ENCODE measurements at regions not wholly inside any gene's neighbourhood (a gene's known extent, or its start where the extent isn't known, plus 50 kb on each side); places are given as distances from the start of the nearest gene placed in this dataset.

DNA sequence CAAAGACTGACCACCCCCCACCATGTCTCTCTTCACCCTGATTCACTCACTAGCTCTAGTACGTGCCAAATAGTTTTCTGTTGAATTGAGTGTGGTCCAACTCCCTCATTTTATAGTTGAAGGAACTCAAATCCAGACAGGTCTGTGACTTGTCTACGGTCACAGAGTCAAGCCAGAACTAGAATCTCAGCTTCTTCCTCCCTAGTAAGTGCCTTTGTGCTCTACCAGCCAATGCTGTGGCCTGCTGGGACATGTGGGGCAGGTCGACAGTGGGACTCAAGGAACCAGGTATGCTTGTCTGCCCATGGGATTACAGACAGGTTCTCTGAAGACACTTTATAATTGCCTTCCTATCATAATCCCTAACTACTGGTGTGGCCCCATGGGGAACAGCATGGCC, 108.6 kb upstream of the CPEB2 start (continued):
- TF ChIP-seq, protein P1, sequence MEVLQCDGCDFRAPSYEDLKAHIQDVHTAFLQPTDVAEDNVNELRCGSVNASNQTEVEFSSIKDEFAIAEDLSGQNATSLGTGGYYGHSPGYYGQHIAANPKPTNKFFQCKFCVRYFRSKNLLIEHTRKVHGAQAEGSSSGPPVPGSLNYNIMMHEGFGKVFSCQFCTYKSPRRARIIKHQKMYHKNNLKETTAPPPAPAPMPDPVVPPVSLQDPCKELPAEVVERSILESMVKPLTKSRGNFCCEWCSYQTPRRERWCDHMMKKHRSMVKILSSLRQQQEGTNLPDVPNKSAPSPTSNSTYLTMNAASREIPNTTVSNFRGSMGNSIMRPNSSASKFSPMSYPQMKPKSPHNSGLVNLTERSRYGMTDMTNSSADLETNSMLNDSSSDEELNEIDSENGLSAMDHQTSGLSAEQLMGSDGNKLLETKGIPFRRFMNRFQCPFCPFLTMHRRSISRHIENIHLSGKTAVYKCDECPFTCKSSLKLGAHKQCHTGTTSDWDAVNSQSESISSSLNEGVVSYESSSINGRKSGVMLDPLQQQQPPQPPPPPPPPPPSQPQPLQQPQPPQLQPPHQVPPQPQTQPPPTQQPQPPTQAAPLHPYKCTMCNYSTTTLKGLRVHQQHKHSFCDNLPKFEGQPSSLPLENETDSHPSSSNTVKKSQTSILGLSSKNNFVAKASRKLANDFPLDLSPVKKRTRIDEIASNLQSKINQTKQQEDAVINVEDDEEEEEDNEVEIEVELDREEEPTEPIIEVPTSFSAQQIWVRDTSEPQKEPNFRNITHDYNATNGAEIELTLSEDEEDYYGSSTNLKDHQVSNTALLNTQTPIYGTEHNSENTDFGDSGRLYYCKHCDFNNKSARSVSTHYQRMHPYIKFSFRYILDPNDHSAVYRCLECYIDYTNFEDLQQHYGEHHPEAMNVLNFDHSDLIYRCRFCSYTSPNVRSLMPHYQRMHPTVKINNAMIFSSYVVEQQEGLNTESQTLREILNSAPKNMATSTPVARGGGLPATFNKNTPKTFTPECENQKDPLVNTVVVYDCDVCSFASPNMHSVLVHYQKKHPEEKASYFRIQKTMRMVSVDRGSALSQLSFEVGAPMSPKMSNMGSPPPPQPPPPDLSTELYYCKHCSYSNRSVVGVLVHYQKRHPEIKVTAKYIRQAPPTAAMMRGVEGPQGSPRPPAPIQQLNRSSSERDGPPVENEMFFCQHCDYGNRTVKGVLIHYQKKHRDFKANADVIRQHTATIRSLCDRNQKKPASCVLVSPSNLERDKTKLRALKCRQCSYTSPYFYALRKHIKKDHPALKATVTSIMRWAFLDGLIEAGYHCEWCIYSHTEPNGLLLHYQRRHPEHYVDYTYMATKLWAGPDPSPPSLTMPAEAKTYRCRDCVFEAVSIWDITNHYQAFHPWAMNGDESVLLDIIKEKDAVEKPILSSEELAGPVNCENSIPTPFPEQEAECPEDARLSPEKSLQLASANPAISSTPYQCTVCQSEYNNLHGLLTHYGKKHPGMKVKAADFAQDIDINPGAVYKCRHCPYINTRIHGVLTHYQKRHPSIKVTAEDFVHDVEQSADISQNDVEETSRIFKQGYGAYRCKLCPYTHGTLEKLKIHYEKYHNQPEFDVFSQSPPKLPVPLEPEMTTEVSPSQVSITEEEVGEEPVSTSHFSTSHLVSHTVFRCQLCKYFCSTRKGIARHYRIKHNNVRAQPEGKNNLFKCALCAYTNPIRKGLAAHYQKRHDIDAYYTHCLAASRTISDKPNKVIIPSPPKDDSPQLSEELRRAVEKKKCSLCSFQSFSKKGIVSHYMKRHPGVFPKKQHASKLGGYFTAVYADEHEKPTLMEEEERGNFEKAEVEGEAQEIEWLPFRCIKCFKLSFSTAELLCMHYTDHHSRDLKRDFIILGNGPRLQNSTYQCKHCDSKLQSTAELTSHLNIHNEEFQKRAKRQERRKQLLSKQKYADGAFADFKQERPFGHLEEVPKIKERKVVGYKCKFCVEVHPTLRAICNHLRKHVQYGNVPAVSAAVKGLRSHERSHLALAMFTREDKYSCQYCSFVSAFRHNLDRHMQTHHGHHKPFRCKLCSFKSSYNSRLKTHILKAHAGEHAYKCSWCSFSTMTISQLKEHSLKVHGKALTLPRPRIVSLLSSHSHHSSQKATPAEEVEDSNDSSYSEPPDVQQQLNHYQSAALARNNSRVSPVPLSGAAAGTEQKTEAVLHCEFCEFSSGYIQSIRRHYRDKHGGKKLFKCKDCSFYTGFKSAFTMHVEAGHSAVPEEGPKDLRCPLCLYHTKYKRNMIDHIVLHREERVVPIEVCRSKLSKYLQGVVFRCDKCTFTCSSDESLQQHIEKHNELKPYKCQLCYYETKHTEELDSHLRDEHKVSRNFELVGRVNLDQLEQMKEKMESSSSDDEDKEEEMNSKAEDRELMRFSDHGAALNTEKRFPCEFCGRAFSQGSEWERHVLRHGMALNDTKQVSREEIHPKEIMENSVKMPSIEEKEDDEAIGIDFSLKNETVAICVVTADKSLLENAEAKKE (CRISPR knock-in tag; IDR thresholded peaks at IDR 0.05) = no peak
- TF ChIP-seq ZNF114 (CRISPR knock-in tag; IDR thresholded peaks at IDR 0.05) = no peak
- no peak for TF ChIP-seq NANOG (IDR thresholded peaks at IDR 0.05; ENCODE audit: borderline replicate concordance)
- no peak for TF ChIP-seq ZNF331 (CRISPR knock-in tag; IDR thresholded peaks at IDR 0.05; ENCODE audit: low read depth)
- no peak for TF ChIP-seq ETS1 (IDR thresholded peaks at IDR 0.05)
- TF ChIP-seq, protein P2, sequence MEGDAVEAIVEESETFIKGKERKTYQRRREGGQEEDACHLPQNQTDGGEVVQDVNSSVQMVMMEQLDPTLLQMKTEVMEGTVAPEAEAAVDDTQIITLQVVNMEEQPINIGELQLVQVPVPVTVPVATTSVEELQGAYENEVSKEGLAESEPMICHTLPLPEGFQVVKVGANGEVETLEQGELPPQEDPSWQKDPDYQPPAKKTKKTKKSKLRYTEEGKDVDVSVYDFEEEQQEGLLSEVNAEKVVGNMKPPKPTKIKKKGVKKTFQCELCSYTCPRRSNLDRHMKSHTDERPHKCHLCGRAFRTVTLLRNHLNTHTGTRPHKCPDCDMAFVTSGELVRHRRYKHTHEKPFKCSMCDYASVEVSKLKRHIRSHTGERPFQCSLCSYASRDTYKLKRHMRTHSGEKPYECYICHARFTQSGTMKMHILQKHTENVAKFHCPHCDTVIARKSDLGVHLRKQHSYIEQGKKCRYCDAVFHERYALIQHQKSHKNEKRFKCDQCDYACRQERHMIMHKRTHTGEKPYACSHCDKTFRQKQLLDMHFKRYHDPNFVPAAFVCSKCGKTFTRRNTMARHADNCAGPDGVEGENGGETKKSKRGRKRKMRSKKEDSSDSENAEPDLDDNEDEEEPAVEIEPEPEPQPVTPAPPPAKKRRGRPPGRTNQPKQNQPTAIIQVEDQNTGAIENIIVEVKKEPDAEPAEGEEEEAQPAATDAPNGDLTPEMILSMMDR (conservative IDR thresholded peaks at IDR 0.05; ENCODE audit: low read depth in 2 of 2) = no peak

Measured in GM23338 (cell line).